SK-N-SH (cell line): ENCODE measurements at regions not wholly inside any gene's neighbourhood (a gene's known extent, or its start where the extent isn't known, plus 50 kb on each side); places are given as distances from the start of the nearest gene placed in this dataset.

Experiments
- CTCF ChIA-PET: fragments of 300-600, 350-600 bp; formaldehyde crosslinking; extraction: SDS; loops from one replicate; lab custom pipeline; 2021; lab: Yijun Ruan, JAX
- POLR2A ChIA-PET: fragments of 350-600 bp; sonication (Branson Sonifier 250); formaldehyde crosslinking; extraction: SDS; loops from one replicate; lab custom pipeline; 2020; ENCODE audit warnings: antibody characterized with exemption, inconsistent platforms; lab: Yijun Ruan, JAX
- DNase-seq: peaks from one replicate; pipeline ENCODE4 v3.0.0; 2012
- H2AFZ ChIP-seq: fragments of 200-600 bp; sonication (generic); 2 replicates; pipeline ENCODE4 v1.8.1; 2016; ENCODE audit warnings: antibody characterized with exemption, mild to moderate bottlenecking, low read depth
- H3F3A ChIP-seq: fragments of 200-600 bp; sonication (generic); replicated peaks from 2 replicates; pipeline ENCODE3; 2016; ENCODE audit warnings: antibody characterized with exemption, mild to moderate bottlenecking; ENCODE audit not compliant: insufficient read depth
- H3K27ac ChIP-seq, 2 experiments: fragments of 200-500 bp in 1 of 2; fragments of 200-600 bp in 1 of 2; sonication (Bioruptor generic) in 1 of 2; sonication (generic), shearing (Covaris generic) in 1 of 2; 2 replicates each; pipeline versions ENCODE4 v1.5.1 to v1.6.1; 2014 to 2016; ENCODE audit warnings: low read depth in 2 of 2, inconsistent platforms in 1 of 2, low read length in 1 of 2, mild to moderate bottlenecking in 1 of 2, mixed read lengths in 1 of 2
- H3K27me3 ChIP-seq: fragments of 200-600 bp; sonication (generic), shearing (Covaris generic); 2 replicates; pipeline ENCODE4 v1.6.1; 2016; ENCODE audit warnings: mixed run types; ENCODE audit not compliant: insufficient read depth
- H3K36me3 ChIP-seq, 2 experiments: fragments of 200-500 bp in 1 of 2; fragments of 200-600 bp in 1 of 2; sonication (Bioruptor generic) in 1 of 2; sonication (generic) in 1 of 2; replicated peaks in 1 of 2; 2 replicates each; pipeline versions ENCODE3 to v1.5.1; 2014 to 2016; ENCODE audit warnings: low read length in 1 of 2, mild to moderate bottlenecking in 1 of 2; ENCODE audit not compliant: insufficient read depth in 2 of 2, control insufficient read depth in 1 of 2
- H3K4me1 ChIP-seq, 2 experiments: fragments of 200-500 bp in 1 of 2; fragments of 200-600 bp in 1 of 2; sonication (Bioruptor generic) in 1 of 2; sonication (generic), shearing (Covaris generic) in 1 of 2; 2 replicates each; pipeline versions ENCODE4 v1.5.1 to v1.6.1; 2014 to 2016; ENCODE audit warnings: low read depth in 1 of 2, low read length in 1 of 2, mixed run types in 1 of 2; ENCODE audit not compliant: insufficient read depth in 2 of 2, control insufficient read depth in 1 of 2
- H3K4me2 ChIP-seq: fragments of 200-600 bp; sonication (generic), shearing (Covaris generic); 2 replicates; pipeline ENCODE4 v1.6.1; 2017; ENCODE audit warnings: mixed run types
- H3K4me3 ChIP-seq, 2 experiments: fragments of 200-500 bp in 1 of 2; fragments of 200-600 bp in 1 of 2; sonication (Bioruptor generic) in 1 of 2; sonication (generic), shearing (Covaris generic) in 1 of 2; 2 replicates each; pipeline versions ENCODE4 v1.5.1 to v1.8.1; 2014 to 2016; ENCODE audit warnings: low read depth in 2 of 2, inconsistent platforms in 1 of 2, low read length in 1 of 2, mild to moderate bottlenecking in 1 of 2, mixed read lengths in 1 of 2, moderate library complexity in 1 of 2
- H3K79me2 ChIP-seq: fragments of 200-600 bp; sonication (generic); 2 replicates; pipeline ENCODE4 v1.8.1; 2017; ENCODE audit warnings: mild to moderate bottlenecking; ENCODE audit not compliant: insufficient read depth
- H3K9ac ChIP-seq: fragments of 200-600 bp; sonication (generic); 2 replicates; pipeline ENCODE4 v1.6.1; 2017; ENCODE audit warnings: mixed run types
- H3K9me2 ChIP-seq: fragments of 200-600 bp; sonication (generic); 2 replicates; pipeline ENCODE4 v1.6.1; 2017; ENCODE audit warnings: mixed run types
- H3K9me3 ChIP-seq: fragments of 200-600 bp; sonication (generic); 2 replicates; pipeline ENCODE4 v1.6.1; 2017; ENCODE audit warnings: mixed run types, mild to moderate bottlenecking, moderate library complexity
- H4K20me1 ChIP-seq: fragments of 200-600 bp; sonication (generic); 2 replicates; pipeline ENCODE4 v1.6.1; 2017; ENCODE audit warnings: mild to moderate bottlenecking, mixed run types; ENCODE audit not compliant: insufficient read depth
- EP300 ChIP-seq, 2 experiments: IDR thresholded peaks; 2 replicates each; pipeline versions ENCODE4 v1.4.0 to v1.6.1; 2012; ENCODE audit warnings: borderline replicate concordance in 1 of 2, low read depth in 1 of 2, low read length in 1 of 2
- EZH2phosphoT487 ChIP-seq: fragments of 200-600 bp; sonication (generic); IDR thresholded peaks from 2 replicates; pipeline ENCODE4 v1.6.1; 2017; ENCODE audit warnings: low read depth, mixed run types, mild to moderate bottlenecking, antibody characterized with exemption, moderate library complexity, borderline replicate concordance
- FOSL2 ChIP-seq: IDR thresholded peaks from 2 replicates; pipeline ENCODE4 v1.4.0; 2012; ENCODE audit warnings: low read depth, mild to moderate bottlenecking, moderate library complexity, borderline replicate concordance
- FOXJ3 ChIP-seq: sonication (generic); formaldehyde crosslinking; IDR thresholded peaks from 2 replicates; pipeline ENCODE4 v1.5.1; 2020; ENCODE audit warnings: mild to moderate bottlenecking, missing genetic modification reagents
- JUND ChIP-seq: IDR thresholded peaks from 2 replicates; pipeline ENCODE4 v1.4.0; 2012
- NFIC ChIP-seq: IDR thresholded peaks from 2 replicates; pipeline ENCODE4 v1.4.0; 2012; ENCODE audit warnings: borderline replicate concordance
- RAD21 ChIP-seq: IDR thresholded peaks from 2 replicates; pipeline ENCODE4 v1.6.1; 2012; ENCODE audit warnings: mild to moderate bottlenecking, low read length
- RXRA ChIP-seq: IDR thresholded peaks from 2 replicates; pipeline ENCODE4 v1.4.0; 2012; ENCODE audit warnings: low read depth, mild to moderate bottlenecking, borderline replicate concordance
- SIN3A ChIP-seq: IDR thresholded peaks from 2 replicates; pipeline ENCODE4 v1.6.1; 2012; ENCODE audit warnings: low read depth, mild to moderate bottlenecking, low read length, moderate library complexity, borderline replicate concordance
- TAF1 ChIP-seq: IDR thresholded peaks from 2 replicates; pipeline ENCODE4 v1.6.1; 2012; ENCODE audit warnings: low read depth, mild to moderate bottlenecking, low read length, moderate library complexity, borderline replicate concordance
- TCF12 ChIP-seq: IDR thresholded peaks from 2 replicates; pipeline ENCODE4 v1.4.0; 2012
- USF2 ChIP-seq: fragments of 150-350 bp; IDR thresholded peaks from 2 replicates; pipeline ENCODE4 v1.6.1; 2017; ENCODE audit warnings: antibody characterized with exemption, low read length, low read depth, borderline replicate concordance
- ZBTB33 ChIP-seq: IDR thresholded peaks from 2 replicates; pipeline ENCODE4 v1.4.0; 2012; ENCODE audit warnings: low read depth, borderline replicate concordance
- WGBS: methylation state at CpG from one replicate; pipeline ENCODE4 v1.1.6; 2017; ENCODE audit warnings: low lambda C conversion rate; 5-methylcytosine and 5-hydroxymethylcytosine counted together

- H3K9ac ChIP-seq: no peak overlapping the region
- no peak overlapping the region for H2AFZ ChIP-seq
- WGBS: 6% methylated on average over 2 of the region's 2 CpGs
- TF ChIP-seq TAF1 (no peak), TCF12 (no peak), EZH2phosphoT487 (no peak), RAD21 (no peak), RXRA (no peak), FOXJ3 (CRISPR knock-in tag) (no peak), SIN3A (no peak), JUND (no peak), ZBTB33 (no peak), USF2 (no peak), FOSL2 (no peak), NFIC (no peak)
- H3K36me3 ChIP-seq: no peaks in the 10 kb centered on the region
- no peaks in the 10 kb centered on the region for H3K4me1 ChIP-seq
- no peaks in the 10 kb centered on the region for H3K79me2 ChIP-seq
- no peaks in the 10 kb centered on the region for H4K20me1 ChIP-seq
- POLR2A ChIA-PET: no interaction called here
- H3K4me2 ChIP-seq: no peak overlapping the region
- no peak for DNase-seq
- H3K27me3 ChIP-seq: no peaks in the 10 kb centered on the region
- no peaks in the 10 kb centered on the region for H3K9me2 ChIP-seq
- no peak overlapping the region for H3K27ac ChIP-seq
- CTCF ChIA-PET: no interaction called here
- no peak overlapping the region for H3K4me3 ChIP-seq
- H3F3A ChIP-seq: no peaks in the 10 kb centered on the region
- no peaks in the 10 kb centered on the region for H3K9me3 ChIP-seq
Measured at GRCh38 chr5:17816944-17817343, 182.7 kb downstream of the TAF11L14 start.

- H3K27me3 ChIP-seq: no peaks in the 10 kb centered on the region
- ChIA-PET CTCF (no interaction called here), POLR2A (no interaction called here)
- H3K36me3 ChIP-seq: no peaks in the 10 kb centered on the region
- no peak overlapping the region for H3K27ac ChIP-seq
- no peaks in the 10 kb centered on the region for H3K79me2 ChIP-seq
- no peak overlapping the region for H3K9ac ChIP-seq
- H3K9me3 ChIP-seq: no peaks in the 10 kb centered on the region
- no peak for DNase-seq
- H3F3A ChIP-seq: no peaks in the 10 kb centered on the region
- H2AFZ ChIP-seq: no peak overlapping the region
- H3K4me3 ChIP-seq: no peak overlapping the region
- H3K9me2 ChIP-seq: no peaks in the 10 kb centered on the region
- TF ChIP-seq SIN3A (no peak), EP300 (IDR thresholded peaks at IDR 0.05; ENCODE audit: borderline replicate concordance in 1 of 2, low read depth in 1 of 2, low read length in 1 of 2) (no peak)
- no peak overlapping the region for H3K4me2 ChIP-seq
- no peaks in the 10 kb centered on the region for H3K4me1 ChIP-seq
- no peaks in the 10 kb centered on the region for H4K20me1 ChIP-seq
Measured at GRCh38 chr5:17817990-17818389, 183.7 kb downstream of the TAF11L14 start.
